Nephron (organoid): ENCODE measurements at regions not wholly inside any gene's neighbourhood (a gene's known extent, or its start where the extent isn't known, plus 50 kb on each side); places are given as distances from the start of the nearest gene placed in this dataset.
"Not testable (repeated sequence)": the region's sequence is repeated elsewhere in the genome, so short reads cannot be mapped to it uniquely, and the experiment has no call there.

Experiments used
- H3K27ac Mint-ChIP-seq, 3 experiments: 2 replicates each; pipeline ENCODE4 v1.8.0; 2020; ENCODE audit warnings: mixed read lengths in 3 of 3, mild to moderate bottlenecking in 2 of 3, moderate library complexity in 1 of 3
- H3K27me3 Mint-ChIP-seq: 2 replicates; pipeline ENCODE4 v1.8.0; 2021; ENCODE audit warnings: low read depth, mild to moderate bottlenecking, moderate library complexity, mixed read lengths
- H3K36me3 Mint-ChIP-seq: 2 replicates; pipeline ENCODE4 v1.8.0; 2020; ENCODE audit warnings: low read depth, mixed read lengths
- H3K4me1 Mint-ChIP-seq: 2 replicates; pipeline ENCODE4 v1.8.0; 2020; ENCODE audit warnings: mixed read lengths
- H3K4me3 Mint-ChIP-seq, 3 experiments: 2 replicates each; pipeline ENCODE4 v1.8.0; 2020; ENCODE audit warnings: mild to moderate bottlenecking in 3 of 3, mixed read lengths in 3 of 3, moderate library complexity in 2 of 3
- H3K9me3 Mint-ChIP-seq: 2 replicates; pipeline ENCODE4 v1.8.0; 2020; ENCODE audit warnings: mixed read lengths
- TF ChIP-seq, protein P1 (sequence below), 3 experiments: fragments of 200-600 bp; sonication (generic); IDR thresholded peaks; one replicate each; pipeline ENCODE4 v1.5.0; 2021; ENCODE audit warnings: antibody characterized with exemption in 3 of 3; ENCODE audit not compliant: unreplicated experiment in 3 of 3

DNA sequence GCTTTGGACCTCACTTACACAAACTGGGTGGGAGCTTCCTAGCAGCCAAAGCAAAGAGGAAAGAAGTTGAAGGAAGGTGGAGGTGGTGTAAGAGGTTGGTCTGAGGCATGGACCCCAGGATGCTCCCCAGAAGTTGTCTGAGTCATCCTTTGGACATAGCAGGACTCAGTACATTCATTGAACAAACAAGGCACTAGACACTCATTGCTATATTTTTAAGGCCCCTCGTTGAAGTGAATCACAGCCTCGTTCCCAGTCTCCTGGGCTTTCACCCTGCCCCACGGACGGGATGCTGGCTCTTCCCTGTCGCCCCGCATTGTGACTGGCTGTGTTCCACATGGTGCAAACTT lies 95.9 kb upstream of the FGF3 start:
- Mint-ChIP-seq H3K36me3 (no peaks in the 10 kb centered on the region), H3K4me3 (no peak overlapping the region), H3K27me3 (peaks cover 40% of the 10 kb centered on the region), H3K9me3 (no peaks in the 10 kb centered on the region), H3K4me1 (peaks cover 18% of the 10 kb centered on the region), H3K27ac (peak overlapping the region; percentile 34 to 79 (median 60))
- TF ChIP-seq, protein P1, sequence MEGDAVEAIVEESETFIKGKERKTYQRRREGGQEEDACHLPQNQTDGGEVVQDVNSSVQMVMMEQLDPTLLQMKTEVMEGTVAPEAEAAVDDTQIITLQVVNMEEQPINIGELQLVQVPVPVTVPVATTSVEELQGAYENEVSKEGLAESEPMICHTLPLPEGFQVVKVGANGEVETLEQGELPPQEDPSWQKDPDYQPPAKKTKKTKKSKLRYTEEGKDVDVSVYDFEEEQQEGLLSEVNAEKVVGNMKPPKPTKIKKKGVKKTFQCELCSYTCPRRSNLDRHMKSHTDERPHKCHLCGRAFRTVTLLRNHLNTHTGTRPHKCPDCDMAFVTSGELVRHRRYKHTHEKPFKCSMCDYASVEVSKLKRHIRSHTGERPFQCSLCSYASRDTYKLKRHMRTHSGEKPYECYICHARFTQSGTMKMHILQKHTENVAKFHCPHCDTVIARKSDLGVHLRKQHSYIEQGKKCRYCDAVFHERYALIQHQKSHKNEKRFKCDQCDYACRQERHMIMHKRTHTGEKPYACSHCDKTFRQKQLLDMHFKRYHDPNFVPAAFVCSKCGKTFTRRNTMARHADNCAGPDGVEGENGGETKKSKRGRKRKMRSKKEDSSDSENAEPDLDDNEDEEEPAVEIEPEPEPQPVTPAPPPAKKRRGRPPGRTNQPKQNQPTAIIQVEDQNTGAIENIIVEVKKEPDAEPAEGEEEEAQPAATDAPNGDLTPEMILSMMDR (IDR thresholded peaks at IDR 0.05; ENCODE audit: unreplicated experiment in 3 of 3) = no peak

DNA sequence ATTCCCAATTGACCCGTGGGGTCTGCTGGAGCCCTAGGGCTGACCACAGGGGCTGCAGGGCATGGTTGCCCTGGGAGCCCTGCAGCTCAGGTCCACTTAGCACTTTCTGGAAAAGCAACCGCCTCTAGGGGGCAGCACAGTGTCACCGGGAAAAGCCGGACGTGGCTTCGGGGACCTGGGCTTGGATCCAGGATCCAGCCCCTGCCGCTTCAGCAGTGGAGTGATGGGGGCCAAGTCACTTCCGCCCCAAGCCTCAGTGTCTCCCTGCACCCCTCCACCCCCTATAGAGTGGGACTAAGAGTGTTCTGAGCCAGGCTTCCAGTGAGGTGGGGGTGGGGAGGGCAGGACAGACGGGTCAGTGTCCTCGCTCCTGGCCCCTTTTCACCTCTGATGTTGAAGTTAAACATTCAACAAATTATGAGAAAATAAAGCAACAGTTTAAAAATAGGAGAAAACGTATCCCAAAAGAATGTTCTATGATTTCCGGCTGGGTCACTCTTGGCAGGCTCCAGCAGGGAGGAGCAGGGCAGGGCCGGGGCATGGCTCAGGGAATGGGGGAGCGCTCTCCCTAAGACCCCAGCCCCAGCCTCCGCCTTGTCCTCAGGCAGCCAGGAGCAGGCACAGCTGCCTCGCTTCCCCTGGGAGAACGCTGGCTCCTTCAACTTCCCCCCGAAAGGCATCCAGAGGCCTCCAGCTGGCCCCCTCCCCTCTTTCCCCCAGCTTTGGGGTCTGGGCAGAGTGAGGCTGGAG lies 96.5 kb upstream of the FGF3 start:
- Mint-ChIP-seq H3K36me3 (no peaks in the 10 kb centered on the region), H3K27me3 (peaks cover 38% of the 10 kb centered on the region), H3K4me3 (peak overlapping the region in 1 of 3 experiments; percentile 20), H3K4me1 (peaks cover 18% of the 10 kb centered on the region), H3K27ac (peak overlapping the region; percentile 34 to 79 (median 60)), H3K9me3 (no peaks in the 10 kb centered on the region)
- TF ChIP-seq, protein P1 (IDR thresholded peaks at IDR 0.05; ENCODE audit: unreplicated experiment in 3 of 3) = peak; percentile 77 to 87 (median 78)

DNA sequence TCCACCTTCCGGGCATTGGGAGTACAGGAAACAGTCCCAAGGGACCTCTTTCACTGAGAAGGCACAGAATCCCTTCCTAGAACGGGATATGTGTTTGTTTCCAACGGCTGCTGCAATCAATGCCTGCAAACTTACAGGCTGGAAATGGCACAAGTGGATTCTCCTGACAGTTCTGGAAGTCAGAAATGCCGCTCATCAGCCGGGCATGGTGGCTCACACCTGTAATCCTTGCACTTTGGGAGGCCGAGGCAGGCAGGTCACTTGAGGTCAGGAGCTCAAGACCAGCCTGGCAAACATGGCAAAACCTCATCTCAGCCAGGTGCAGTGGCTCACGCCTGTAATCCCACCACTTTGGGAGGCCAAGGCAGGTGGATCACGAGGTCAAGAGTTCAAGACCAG lies 97.0 kb upstream of the FGF3 start:
- Mint-ChIP-seq H3K27me3 (peaks cover 34% of the 10 kb centered on the region), H3K4me1 (peaks cover 13% of the 10 kb centered on the region), H3K27ac (peak overlapping the region; percentile 34 to 79 (median 60))
- not testable (repeated sequence) for H3K9me3 Mint-ChIP-seq, H3K36me3 Mint-ChIP-seq, H3K4me3 Mint-ChIP-seq

DNA sequence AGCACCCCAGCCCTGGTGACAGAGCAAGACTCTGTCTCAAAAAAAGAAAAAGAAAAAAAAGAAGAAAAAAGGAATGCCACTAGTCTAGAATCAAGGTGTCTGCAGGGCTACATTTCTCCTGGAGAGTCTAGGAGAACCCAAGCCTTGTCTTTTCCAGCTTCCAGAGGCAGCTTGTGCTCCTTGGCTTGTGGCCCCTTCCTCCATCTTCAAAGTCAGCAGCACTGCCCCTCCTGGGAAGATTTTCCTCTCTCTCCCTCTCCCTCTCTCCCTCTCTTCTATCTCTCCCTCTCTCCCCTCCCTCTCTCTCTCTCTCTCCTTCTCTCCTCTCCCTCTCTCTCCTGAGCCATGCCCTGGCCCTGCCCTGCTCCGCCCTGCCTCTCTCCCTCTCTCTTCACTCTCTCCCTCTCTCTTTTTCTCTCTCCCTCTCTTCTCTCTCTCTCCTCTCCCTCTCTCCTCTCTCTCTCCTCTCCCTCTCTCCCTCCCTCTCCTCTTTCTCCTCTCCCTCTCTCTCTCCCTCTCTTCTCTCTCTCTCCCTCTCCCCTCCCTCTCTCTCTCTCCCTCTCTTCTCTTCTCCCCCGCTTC lies 97.7 kb upstream of the FGF3 start:
- no peak overlapping the region for H3K4me3 Mint-ChIP-seq
- H3K9me3 Mint-ChIP-seq = no peaks in the 10 kb centered on the region
- H3K27ac Mint-ChIP-seq = no peak overlapping the region
- H3K27me3 Mint-ChIP-seq = peaks cover 39% of the 10 kb centered on the region
- TF ChIP-seq, protein P1 (IDR thresholded peaks at IDR 0.05; ENCODE audit: unreplicated experiment in 3 of 3) = no peak
- peaks cover 12% of the 10 kb centered on the region for H3K4me1 Mint-ChIP-seq
- H3K36me3 Mint-ChIP-seq = no peaks in the 10 kb centered on the region

DNA sequence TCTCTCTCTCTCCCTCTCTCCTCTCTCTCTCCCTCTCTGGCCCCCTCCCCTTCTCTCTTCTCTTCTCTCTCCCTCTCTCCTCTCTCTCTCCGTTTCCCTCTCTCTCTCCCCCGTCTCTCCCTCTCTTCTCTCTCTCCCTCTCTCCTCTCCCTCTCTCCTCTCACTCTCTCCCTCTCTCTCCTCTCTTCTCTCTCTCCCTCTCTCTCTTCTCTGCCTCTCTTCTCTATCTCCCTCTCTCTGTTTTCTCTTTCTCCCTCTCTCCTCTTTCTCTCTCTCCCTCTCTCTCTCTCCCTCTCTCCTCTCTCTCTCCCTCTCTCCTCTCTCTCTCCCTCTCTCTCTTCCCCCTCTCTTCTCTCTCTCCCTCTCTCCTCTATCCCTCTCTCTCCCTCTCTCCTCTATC lies 98.3 kb upstream of the FGF3 start:
- peaks cover 12% of the 10 kb centered on the region for H3K4me1 Mint-ChIP-seq
- H3K27ac Mint-ChIP-seq = no peak overlapping the region
- TF ChIP-seq, protein P1 (IDR thresholded peaks at IDR 0.05; ENCODE audit: unreplicated experiment in 3 of 3) = no peak
- no peaks in the 10 kb centered on the region for H3K9me3 Mint-ChIP-seq
- no peak overlapping the region for H3K4me3 Mint-ChIP-seq
- H3K27me3 Mint-ChIP-seq = peaks cover 40% of the 10 kb centered on the region
- H3K36me3 Mint-ChIP-seq = no peaks in the 10 kb centered on the region

DNA sequence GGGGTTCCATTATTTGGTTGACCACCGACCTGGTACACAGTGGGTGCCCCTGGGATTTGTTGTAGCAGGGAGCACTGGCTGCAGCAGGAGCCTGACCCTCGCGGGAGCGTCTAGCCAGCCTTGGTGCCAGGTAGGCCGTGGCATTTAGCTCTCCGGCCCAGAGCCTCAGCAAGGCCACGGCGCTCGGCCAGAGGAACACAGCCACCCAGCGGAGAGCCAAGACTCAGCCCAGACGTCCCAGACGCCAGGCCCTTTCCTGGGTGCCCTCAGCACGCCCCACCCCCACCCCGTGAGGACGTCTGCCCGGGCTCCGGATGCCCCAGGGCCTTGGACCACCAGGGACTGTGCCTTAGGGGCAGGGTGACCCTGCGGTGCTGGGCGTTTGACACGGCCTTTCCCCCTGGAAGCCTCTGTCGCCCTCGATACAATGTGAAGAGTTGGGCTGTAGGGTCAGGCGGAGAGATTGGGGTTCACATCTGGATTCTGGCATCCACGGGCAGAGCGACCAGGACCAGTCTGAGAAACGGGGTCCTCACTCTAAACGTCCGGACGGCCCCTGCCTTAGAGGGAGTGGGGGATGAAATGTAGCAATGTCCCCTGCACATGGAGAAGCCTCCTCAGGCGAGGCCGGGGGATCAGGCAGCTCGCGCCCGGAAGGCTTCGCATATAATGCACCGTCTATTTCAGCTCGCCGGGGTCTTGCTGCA lies 99.2 kb upstream of the FGF3 start:
- TF ChIP-seq, protein P1 (IDR thresholded peaks at IDR 0.05; ENCODE audit: unreplicated experiment in 3 of 3) = no peak
- H3K9me3 Mint-ChIP-seq = no peaks in the 10 kb centered on the region
- H3K36me3 Mint-ChIP-seq = no peaks in the 10 kb centered on the region
- H3K4me3 Mint-ChIP-seq = no peak overlapping the region
- H3K27me3 Mint-ChIP-seq = peaks cover 40% of the 10 kb centered on the region
- H3K4me1 Mint-ChIP-seq = peaks cover 12% of the 10 kb centered on the region
- peak overlapping the region in 2 of 3 experiments; percentile 40 to 62 for H3K27ac Mint-ChIP-seq
